Globus pallidus (tissue), 1 donor: ENCODE measurements at regions not wholly inside any gene's neighbourhood (a gene's known extent, or its start where the extent isn't known, plus 50 kb on each side); places are given as distances from the start of the nearest gene placed in this dataset.

Experiments used
- DNase-seq: peaks from one replicate; pipeline ENCODE4 v3.0.0-alpha.2; 2015; ENCODE audit warnings: low spot score

DNA sequence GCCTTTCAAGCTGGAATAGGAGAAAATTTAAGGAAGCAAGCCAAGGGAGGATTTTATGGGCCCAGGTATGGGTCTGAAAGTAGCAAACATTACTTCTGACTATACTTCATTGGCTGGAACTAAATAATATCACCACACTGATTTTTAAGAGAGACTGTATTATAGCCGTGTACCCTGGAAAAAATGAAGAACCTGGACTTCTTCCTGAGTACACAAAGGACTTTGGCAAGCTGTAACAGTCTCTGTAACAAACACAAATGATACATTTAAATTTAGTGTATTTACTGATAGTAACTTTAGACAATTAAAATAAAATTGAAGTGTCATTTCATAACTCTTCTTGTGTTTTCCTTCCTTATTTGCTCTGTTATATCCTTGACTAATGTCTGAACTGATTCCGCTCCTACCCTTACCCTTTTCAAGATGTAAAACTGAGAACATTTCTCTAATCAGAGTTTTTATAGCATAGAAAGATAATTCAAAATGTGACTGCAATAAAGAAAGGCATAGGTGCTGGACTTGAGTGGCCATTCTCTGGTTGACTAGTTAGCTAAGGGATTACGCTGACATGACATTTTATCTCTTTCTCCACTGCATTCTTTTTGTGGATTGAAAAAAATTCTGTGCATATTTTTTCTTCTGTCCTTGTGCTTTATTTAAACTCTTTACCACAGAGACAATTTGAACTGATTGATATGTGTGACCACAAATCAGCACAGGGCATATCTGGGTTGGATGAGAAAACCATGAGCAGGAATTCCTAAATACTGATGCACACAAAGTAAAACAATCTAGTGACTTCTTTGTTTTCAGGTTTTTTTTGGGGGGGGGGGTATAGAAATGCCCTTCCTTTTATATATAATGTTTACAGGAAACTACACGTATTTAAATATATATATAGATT, 349.7 kb downstream of the MDFIC start:
- DNase-seq = no peak

GRCh38 chr7:115269486-115269885, 347.6 kb downstream of the MDFIC start:
- DNase-seq = no peak

DNA sequence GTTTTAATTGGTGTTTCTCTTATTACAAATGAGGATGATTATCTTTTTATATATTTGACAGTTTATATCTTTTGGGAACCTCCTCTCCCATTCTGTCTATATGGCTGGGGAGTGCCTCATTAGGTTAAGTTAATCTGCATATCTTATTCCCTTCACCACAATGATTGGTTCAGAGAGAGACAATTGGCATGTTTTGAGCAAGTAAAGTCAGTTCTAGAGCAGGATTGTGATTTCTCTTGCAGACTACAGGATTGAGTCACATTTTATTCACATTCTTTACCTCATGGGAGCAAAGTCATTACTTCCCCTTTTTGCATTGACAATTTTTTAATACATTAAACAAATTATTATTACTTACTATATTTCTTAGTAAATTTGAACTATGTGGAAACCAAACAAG, 345.6 kb downstream of the MDFIC start:
- DNase-seq = no peak

DNA sequence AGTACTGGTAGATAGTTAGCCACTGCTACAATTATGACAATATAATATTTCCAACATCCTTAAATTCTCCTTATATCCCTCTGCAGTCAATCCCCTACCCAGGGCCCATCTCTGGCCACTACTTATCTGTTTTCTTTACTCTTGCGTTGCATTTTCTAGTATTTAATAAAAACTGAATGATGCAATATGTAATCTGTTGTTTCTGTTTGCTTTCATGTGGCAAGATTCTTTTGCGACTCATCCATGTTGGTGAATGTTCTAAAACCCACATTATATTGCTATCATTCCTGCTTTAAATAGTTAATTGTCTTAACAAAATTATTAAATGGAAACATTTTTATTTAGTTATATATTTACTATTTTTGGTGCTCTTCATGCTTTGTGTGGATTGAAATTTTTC, 338.5 kb downstream of the MDFIC start:
- DNase-seq = no peak

DNA sequence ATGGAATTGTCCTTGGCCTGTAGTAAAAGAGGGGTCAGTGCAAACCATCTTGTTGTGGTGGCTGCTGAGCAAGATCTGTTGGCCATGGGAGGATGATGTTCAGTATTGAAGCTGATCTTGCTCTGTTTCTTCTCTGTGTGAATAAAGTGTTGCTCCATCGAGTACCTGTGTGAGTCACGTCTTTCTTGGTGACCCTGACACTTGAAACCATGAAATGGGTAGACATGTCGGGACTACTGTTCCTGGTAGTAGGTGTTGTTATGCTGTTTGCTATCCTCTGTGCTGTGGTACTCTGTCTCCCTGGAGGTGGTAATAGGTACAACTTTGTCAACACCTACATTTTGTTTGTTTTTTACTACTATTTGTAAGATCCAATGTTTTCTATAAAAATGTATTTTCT, 330.6 kb downstream of the MDFIC start:
- no peak for DNase-seq

DNA sequence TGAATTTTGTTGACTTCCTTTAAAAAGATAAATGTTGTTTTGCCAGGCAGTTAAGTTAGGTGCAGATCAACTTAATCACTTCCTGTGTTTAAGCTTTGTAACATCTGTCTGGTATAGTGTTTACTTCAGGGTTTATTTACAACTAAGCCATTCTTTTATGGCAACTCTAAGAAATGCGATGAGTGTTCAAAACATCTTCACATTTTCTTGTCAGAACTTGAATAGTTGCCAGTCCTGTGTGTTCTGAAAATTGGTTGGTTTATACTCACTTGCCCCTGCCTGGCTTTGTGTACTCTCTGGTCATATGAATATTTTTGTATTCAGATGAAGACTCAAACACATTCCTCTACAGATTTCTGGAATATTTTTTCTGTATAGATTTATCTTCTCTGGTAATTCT, 327.2 kb downstream of the MDFIC start:
- no peak for DNase-seq

- DNase-seq = no peak
These were observed 319.3 kb downstream of the MDFIC start for GRCh38 chr7:115241151-115241550.

GRCh38 chr7:115240242-115240641, 318.3 kb downstream of the MDFIC start:
- no peak for DNase-seq

DNA sequence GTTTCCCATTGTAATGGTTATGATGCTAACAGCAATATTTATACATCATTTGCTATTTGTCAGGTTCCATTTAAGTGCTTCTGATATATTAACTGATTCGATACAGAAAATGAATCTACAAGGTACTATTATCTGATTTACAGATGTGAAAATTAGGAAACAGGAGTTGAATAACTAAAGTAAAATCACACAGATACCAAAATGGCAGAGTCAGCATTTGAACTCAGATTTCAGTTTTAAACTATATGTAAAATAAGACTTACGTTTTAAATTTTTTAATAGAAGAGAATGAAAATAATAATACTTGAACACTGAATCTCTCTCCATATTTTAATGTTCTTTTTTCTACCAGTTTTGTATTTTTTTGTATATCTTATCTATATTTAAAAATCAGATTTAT, 313.2 kb downstream of the MDFIC start:
- no peak for DNase-seq

DNA sequence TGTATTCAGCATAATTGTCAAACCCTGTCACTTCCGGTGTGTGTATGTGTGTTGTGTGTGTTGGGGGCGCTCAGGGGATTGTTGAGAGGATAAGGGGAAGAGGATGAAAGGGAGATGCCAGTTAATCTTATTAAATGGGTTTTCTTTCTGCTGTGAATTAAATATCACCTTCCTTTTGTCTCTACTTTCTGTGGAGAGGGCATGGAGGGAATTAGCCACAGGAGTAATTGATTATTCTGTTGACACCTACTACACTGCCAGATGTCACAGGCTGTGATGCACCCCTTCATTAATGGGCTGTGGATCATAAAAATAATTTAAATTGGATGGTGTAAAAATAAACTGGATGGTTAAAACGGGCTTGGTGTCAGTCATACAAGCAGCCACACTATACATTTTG, 311.9 kb downstream of the MDFIC start:
- no peak for DNase-seq

DNA sequence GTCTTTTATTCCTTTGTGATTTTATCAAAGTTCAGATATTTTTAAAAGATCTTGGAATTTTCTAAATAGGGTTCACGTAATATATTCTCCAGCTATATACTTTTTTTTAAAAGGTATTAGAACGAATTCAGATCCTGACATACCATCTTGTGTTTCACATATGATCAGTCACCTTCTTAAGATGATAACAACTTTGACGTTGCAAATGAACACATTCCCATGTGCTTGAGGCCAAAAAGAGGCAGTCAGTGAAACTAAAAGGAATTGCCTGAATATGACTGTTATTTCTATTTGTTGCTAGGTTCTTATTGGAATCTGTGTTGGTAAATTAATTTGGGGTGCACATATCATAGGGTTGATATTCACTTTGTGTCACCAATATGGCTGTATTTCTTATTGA, 310.1 kb downstream of the MDFIC start:
- DNase-seq = no peak

DNA sequence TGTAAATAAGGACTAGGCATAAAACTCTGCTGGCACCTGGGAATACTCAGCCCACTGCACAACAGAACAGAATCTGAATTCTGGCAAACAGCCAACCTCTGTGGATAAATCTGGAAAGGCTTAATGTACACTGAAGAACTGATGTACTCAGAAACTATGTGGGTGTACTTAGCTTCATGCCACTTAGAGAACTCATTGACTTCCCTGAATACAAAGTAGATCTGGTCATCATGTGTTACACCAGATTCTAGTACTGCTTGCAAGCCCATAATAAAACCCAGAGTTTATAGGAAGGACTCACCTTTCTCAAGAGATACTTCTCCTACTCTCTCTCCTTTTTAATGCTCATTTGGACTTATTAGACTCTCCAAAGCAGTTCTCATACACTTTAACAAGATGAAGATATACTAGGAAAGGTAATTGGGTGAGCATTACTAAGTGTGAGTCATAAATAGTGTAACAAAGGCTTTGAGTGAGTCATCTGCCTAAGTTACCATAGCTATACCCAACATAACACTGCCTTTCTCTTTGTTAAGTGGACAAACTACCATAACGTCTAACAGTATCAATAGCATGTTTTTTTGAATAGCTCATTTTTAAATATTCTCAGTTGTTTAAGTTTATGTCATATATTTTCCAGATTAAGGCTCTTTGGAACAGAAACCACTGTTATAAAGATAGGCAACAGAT, 309.1 kb downstream of the MDFIC start:
- no peak for DNase-seq

DNA sequence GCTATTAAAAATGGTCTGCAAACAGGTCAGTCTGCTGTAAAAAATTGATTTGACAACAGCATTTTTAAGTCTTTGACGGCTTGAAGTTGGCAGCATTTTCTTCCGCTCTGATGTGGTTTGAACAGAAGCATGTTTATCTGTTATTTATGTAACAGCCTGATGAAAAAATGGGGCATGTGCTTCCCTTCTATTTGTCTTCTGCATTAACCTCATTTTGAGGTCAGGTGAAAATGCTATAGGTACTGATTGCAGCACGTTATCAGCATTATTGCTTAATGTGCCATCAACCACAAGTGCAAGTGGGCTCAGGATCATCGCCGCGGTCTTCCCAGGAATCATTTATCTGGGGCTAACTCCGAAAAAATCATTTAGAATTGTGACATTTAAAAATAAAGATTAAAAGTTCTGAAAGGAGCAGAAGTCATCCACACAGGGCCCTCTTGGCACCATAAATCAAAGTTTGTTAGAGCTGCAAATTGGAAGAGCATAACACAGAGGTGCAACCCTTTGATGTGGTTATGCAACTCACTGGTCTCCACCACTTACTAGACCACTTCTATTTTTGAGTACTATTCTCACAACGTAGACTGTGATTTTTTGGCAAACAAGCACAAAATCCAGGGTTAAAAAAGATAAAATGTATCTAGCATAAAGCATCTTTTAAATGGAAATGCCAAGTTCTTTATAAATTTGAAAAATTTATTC, 307.7 kb downstream of the MDFIC start:
- DNase-seq = no peak

- DNase-seq = no peak
These were observed 305.8 kb downstream of the MDFIC start for GRCh38 chr7:115227473-115228235.

DNA sequence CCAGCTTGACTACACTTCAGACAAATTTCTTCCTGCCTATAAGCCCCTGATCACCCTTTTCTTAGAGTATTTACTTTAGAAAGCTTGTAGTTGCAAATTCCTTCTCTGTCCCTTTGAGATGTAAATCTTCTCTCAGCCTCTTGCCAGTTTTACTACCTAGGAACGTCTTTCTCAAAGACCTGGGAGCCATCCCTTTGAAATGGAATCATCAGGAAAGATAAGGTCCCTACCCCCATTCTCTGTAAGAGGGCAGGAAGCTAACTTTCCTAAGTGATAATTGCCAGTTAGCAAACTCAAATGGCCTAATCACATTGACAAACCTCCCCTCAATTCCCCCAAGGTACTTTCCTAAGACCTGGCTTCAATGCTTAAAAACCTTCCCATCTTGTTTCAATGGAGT, 304.5 kb downstream of the MDFIC start:
- no peak for DNase-seq

GRCh38 chr7:115224922-115225321, 303.0 kb downstream of the MDFIC start:
- no peak for DNase-seq

DNA sequence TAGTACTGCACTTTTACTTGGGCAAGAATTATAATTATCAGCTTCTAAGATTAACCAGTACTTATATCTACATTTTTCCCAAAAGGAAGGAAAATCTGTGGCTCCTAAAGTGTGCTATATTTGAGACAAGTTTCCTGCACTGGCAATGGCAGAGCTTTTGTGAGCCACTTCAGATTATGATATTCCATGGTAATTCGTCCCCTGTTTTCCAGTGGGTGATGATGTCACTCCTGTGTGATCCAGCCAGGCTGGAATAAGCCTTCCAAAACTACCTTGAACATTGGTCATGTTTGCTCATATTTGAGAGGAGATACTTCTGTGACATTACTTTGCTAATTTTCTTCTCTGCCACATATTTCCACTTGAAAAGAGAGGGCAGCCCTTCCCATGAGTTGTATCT, 302.1 kb downstream of the MDFIC start:
- DNase-seq = no peak

GRCh38 chr7:115221456-115221855, 299.6 kb downstream of the MDFIC start:
- DNase-seq = no peak

DNA sequence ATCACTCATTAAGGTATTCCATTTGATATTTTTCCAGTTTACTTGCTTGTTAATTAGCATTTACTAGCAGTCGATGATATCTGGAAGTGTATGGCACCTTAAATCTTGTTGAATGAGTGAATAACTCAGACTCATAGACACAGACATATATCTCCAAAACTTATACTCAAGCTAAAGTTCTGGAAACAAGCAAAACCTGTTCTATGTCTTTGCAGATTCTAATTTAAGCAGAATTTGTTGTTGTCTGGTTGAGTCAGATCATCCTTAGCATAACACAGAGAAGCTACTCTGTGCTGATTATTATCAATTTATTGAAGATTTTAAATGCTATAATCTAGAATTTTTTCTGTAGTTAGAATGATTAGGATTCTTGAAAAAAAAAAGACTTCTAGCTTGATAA, 296.2 kb downstream of the MDFIC start:
- DNase-seq = no peak

GRCh38 chr7:115217373-115217772, 295.5 kb downstream of the MDFIC start:
- no peak for DNase-seq

DNA sequence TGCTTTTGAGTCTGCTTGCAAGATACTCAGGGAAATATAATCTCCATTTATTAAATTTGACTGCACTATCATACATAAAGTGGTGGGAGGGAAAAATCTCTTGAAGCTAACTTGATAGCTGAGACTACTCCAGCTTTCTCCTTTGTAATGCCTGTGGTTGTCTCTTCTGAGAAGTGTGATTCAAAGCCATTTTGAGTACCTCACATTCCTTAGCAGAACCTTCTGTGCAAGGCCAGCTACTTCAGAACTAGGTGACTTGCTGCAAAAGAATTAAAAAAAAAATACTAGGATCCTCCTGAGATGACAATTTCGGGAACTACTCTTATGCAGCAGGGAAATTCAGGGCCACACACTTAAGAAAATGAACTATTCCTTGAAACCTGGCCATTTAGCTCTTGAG, 294.8 kb downstream of the MDFIC start:
- DNase-seq = no peak

DNA sequence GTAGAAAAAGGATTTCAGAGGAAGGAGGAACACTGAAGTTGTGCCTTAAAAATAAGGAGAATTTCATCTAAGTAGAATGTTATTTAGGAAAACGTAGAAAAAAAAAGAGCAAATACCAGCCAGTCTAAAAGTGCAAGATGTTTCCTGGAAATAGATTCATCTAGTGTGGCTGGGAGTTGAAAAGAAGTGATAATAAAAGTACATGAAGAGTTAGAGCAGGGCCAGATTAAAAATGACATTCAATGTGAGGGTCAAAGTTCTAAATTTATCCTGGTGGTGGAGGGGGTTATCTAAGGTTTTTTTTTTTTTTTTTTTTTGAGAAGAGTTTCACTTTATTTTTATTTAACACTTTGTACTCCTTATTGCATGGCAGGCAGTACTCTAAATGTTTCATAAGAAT, 289.3 kb downstream of the MDFIC start:
- no peak for DNase-seq
